HEK293 (cell line): ENCODE measurements at regions not wholly inside any gene's neighbourhood (a gene's known extent, or its start where the extent isn't known, plus 50 kb on each side); places are given as distances from the start of the nearest gene placed in this dataset.

Experiments used
- CTCF ChIA-PET: fragments of 350-600 bp; formaldehyde crosslinking; extraction: SDS; loops from one replicate; lab custom pipeline; 2021; ENCODE audit warnings: antibody characterized with exemption; lab: Yijun Ruan, JAX
- POLR2A ChIA-PET: fragments of 300-600 bp; formaldehyde crosslinking; extraction: SDS; loops from one replicate; lab custom pipeline; 2020; ENCODE audit warnings: antibody characterized with exemption, inconsistent platforms; lab: Yijun Ruan, JAX
- H3K27ac ChIP-seq: fragments of 200-500 bp; sonication (Bioruptor generic); 2 replicates; pipeline ENCODE4 v1.5.1; 2014; ENCODE audit warnings: low read depth, low read length, control low read depth, inconsistent platforms; ENCODE audit errors: extremely low read depth
- H3K36me3 ChIP-seq, 2 experiments: fragments of 200-500 bp in 1 of 2; sonication (Bioruptor generic) in 1 of 2; 1 replicate in 1 of 2; 2 replicates in 1 of 2; pipeline ENCODE4 v1.5.1; 2014 to 2017; ENCODE audit warnings: inconsistent platforms in 2 of 2, low read length in 2 of 2; ENCODE audit not compliant: control insufficient read depth in 2 of 2, insufficient read depth in 1 of 2
- H3K4me1 ChIP-seq: fragments of 200-500 bp; sonication (Bioruptor generic); 2 replicates; pipeline ENCODE4 v1.5.1; 2014; ENCODE audit warnings: mild to moderate bottlenecking, low read length, inconsistent platforms; ENCODE audit not compliant: control insufficient read depth, insufficient read depth
- H3K4me3 ChIP-seq: 2 replicates; pipeline ENCODE4 v1.5.1; 2011; ENCODE audit warnings: low read depth, mild to moderate bottlenecking, control low read depth, low read length, moderate library complexity
- H3K9me3 ChIP-seq: fragments of 200-500 bp; sonication (Bioruptor generic); 2 replicates; pipeline ENCODE4 v1.5.1; 2014; ENCODE audit warnings: low read depth, low read length, inconsistent platforms; ENCODE audit not compliant: control insufficient read depth, insufficient read depth
- EGR2 ChIP-seq: fragments of 450-650 bp; formaldehyde crosslinking; IDR thresholded peaks from 2 replicates; pipeline ENCODE4 v1.5.1; 2016; ENCODE audit warnings: low read depth, missing biosample characterization, missing genetic modification characterization
- FEZF1 ChIP-seq: fragments of 450-650 bp; formaldehyde crosslinking; IDR thresholded peaks from 2 replicates; pipeline ENCODE4 v1.5.1; 2016; ENCODE audit warnings: missing biosample characterization, missing genetic modification characterization
- RBAK ChIP-seq: fragments of 450-650 bp; formaldehyde crosslinking; IDR thresholded peaks from 2 replicates; pipeline ENCODE4 v1.5.1; 2016; ENCODE audit warnings: missing biosample characterization, missing genetic modification characterization
- ZBTB8A ChIP-seq: fragments of 450-650 bp; formaldehyde crosslinking; IDR thresholded peaks from 2 replicates; pipeline ENCODE4 v1.5.1; 2016; ENCODE audit warnings: missing biosample characterization, missing genetic modification characterization
- ZEB2 ChIP-seq: fragments of 450-650 bp; formaldehyde crosslinking; IDR thresholded peaks from 2 replicates; pipeline ENCODE4 v1.5.1; 2016; ENCODE audit warnings: missing biosample characterization, missing genetic modification characterization
- ZNF146 ChIP-seq: fragments of 450-650 bp; formaldehyde crosslinking; IDR thresholded peaks from 2 replicates; pipeline ENCODE4 v1.5.1; 2016; ENCODE audit warnings: missing biosample characterization, missing genetic modification characterization
- ZNF155 ChIP-seq: fragments of 450-650 bp; formaldehyde crosslinking; IDR thresholded peaks from 2 replicates; pipeline ENCODE4 v1.5.1; 2016; ENCODE audit warnings: missing biosample characterization, missing genetic modification characterization
- ZNF19 ChIP-seq: fragments of 450-650 bp; formaldehyde crosslinking; IDR thresholded peaks from 2 replicates; pipeline ENCODE4; 2016; ENCODE audit warnings: missing biosample characterization, missing genetic modification characterization, low read depth
- ZNF214 ChIP-seq: fragments of 450-650 bp; formaldehyde crosslinking; IDR thresholded peaks from 2 replicates; pipeline ENCODE4 v1.5.1; 2017; ENCODE audit warnings: missing biosample characterization, mild to moderate bottlenecking, missing genetic modification characterization, borderline replicate concordance
- ZNF221 ChIP-seq: fragments of 450-650 bp; formaldehyde crosslinking; IDR thresholded peaks from 2 replicates; pipeline ENCODE4 v1.5.1; 2017; ENCODE audit warnings: missing biosample characterization, missing genetic modification characterization, borderline replicate concordance
- ZNF302 ChIP-seq: fragments of 450-650 bp; formaldehyde crosslinking; IDR thresholded peaks from 2 replicates; pipeline ENCODE4 v1.5.1; 2016; ENCODE audit warnings: missing biosample characterization, missing genetic modification characterization, low read depth
- ZNF311 ChIP-seq: fragments of 450-650 bp; formaldehyde crosslinking; IDR thresholded peaks from 2 replicates; pipeline ENCODE4 v1.5.1; 2017; ENCODE audit warnings: missing biosample characterization, missing genetic modification characterization, borderline replicate concordance
- ZNF335 ChIP-seq: fragments of 450-650 bp; formaldehyde crosslinking; conservative IDR thresholded peaks from 2 replicates; pipeline ENCODE4 v1.5.1; 2016; ENCODE audit warnings: missing biosample characterization, missing genetic modification characterization
- ZNF366 ChIP-seq: fragments of 450-650 bp; formaldehyde crosslinking; conservative IDR thresholded peaks from 2 replicates; pipeline ENCODE4 v1.5.1; 2016; ENCODE audit warnings: missing biosample characterization, missing genetic modification characterization
- ZNF623 ChIP-seq: fragments of 450-650 bp; formaldehyde crosslinking; IDR thresholded peaks from 2 replicates; pipeline ENCODE4 v1.5.1; 2016; ENCODE audit warnings: missing biosample characterization, missing genetic modification characterization
- ZNF768 ChIP-seq: fragments of 450-650 bp; formaldehyde crosslinking; IDR thresholded peaks from 2 replicates; pipeline ENCODE4 v1.5.1; 2018; ENCODE audit warnings: missing biosample characterization, mild to moderate bottlenecking, missing genetic modification characterization
- ZNF777 ChIP-seq: fragments of 450-650 bp; formaldehyde crosslinking; IDR thresholded peaks from 2 replicates; pipeline ENCODE4 v1.5.1; 2017; ENCODE audit warnings: missing biosample characterization, missing genetic modification characterization, borderline replicate concordance
- ZNF785 ChIP-seq: fragments of 450-650 bp; formaldehyde crosslinking; IDR thresholded peaks from 2 replicates; pipeline ENCODE4 v1.5.1; 2016; ENCODE audit warnings: missing biosample characterization, missing genetic modification characterization
- TF ChIP-seq, protein P1 (sequence below): fragments of 450-650 bp; formaldehyde crosslinking; IDR thresholded peaks from 2 replicates; pipeline ENCODE4 v1.5.1; 2016; ENCODE audit warnings: missing biosample characterization, missing genetic modification characterization
- TF ChIP-seq, protein P2 (sequence below): fragments of 450-650 bp; formaldehyde crosslinking; IDR thresholded peaks from 2 replicates; pipeline ENCODE4 v1.5.1; 2016; ENCODE audit warnings: missing biosample characterization, missing genetic modification characterization, low read depth
- TF ChIP-seq, protein P3 (sequence below): fragments of 450-650 bp; formaldehyde crosslinking; IDR thresholded peaks from 2 replicates; pipeline ENCODE4 v1.5.1; 2016; ENCODE audit warnings: missing biosample characterization, missing genetic modification characterization, borderline replicate concordance
- TF ChIP-seq, protein P4 (sequence below): fragments of 450-650 bp; formaldehyde crosslinking; IDR thresholded peaks from 2 replicates; pipeline ENCODE4 v1.5.1; 2016; ENCODE audit warnings: missing biosample characterization, missing genetic modification characterization

DNA sequence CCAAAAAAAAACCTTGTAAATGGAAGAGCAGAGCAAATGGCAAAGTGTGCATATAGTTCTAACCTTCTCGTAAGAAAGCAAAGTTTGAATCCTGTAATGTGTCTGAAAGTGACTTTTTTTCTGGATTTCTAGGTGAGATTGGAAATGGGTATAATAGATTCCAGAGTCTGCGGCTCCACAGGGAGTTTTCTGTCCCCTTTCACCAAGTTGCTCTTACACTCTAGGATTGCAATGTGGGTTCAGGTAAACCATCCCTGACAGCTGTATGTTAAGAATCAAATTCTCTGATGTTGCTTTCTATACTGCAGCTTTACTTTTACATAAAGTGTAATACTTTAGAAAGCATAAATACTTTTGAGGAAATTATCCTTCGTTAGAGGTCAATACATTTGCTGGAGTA lies 260.1 kb downstream of the PRL start:
- CTCF ChIA-PET, result interaction anchor here (0.7 kb wide), 1 partner anchor 9 kb away, joined by 3 read pairs; no protein-coding TSS in a partner anchor
- no peaks in the 10 kb centered on the region for H3K36me3 ChIP-seq
- no peak for TF ChIP-seq EGR2 (tag by site-specific recombination)
- no peak for TF ChIP-seq ZNF777 (tag by site-specific recombination)
- no peak for TF ChIP-seq ZEB2 (tag by site-specific recombination)
- no peak for TF ChIP-seq ZNF155 (tag by site-specific recombination)
- TF ChIP-seq ZNF214 (tag by site-specific recombination), result no peak
- TF ChIP-seq, protein P1, sequence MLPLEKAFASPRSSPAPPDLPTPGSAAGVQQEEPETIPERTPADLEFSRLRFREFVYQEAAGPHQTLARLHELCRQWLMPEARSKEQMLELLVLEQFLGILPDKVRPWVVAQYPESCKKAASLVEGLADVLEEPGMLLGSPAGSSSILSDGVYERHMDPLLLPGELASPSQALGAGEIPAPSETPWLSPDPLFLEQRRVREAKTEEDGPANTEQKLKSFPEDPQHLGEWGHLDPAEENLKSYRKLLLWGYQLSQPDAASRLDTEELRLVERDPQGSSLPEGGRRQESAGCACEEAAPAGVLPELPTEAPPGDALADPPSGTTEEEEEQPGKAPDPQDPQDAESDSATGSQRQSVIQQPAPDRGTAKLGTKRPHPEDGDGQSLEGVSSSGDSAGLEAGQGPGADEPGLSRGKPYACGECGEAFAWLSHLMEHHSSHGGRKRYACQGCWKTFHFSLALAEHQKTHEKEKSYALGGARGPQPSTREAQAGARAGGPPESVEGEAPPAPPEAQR (tag by site-specific recombination), result no peak
- no peak for TF ChIP-seq RBAK (tag by site-specific recombination)
- TF ChIP-seq ZNF221 (tag by site-specific recombination), result no peak
- TF ChIP-seq ZNF768 (tag by site-specific recombination), result no peak
- TF ChIP-seq, protein P2, sequence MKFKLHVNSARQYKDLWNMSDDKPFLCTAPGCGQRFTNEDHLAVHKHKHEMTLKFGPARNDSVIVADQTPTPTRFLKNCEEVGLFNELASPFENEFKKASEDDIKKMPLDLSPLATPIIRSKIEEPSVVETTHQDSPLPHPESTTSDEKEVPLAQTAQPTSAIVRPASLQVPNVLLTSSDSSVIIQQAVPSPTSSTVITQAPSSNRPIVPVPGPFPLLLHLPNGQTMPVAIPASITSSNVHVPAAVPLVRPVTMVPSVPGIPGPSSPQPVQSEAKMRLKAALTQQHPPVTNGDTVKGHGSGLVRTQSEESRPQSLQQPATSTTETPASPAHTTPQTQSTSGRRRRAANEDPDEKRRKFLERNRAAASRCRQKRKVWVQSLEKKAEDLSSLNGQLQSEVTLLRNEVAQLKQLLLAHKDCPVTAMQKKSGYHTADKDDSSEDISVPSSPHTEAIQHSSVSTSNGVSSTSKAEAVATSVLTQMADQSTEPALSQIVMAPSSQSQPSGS (tag by site-specific recombination), result no peak
- TF ChIP-seq ZNF335, result no peak
- TF ChIP-seq ZNF366, result no peak
- TF ChIP-seq ZNF785 (tag by site-specific recombination), result no peak
- TF ChIP-seq, protein P3, sequence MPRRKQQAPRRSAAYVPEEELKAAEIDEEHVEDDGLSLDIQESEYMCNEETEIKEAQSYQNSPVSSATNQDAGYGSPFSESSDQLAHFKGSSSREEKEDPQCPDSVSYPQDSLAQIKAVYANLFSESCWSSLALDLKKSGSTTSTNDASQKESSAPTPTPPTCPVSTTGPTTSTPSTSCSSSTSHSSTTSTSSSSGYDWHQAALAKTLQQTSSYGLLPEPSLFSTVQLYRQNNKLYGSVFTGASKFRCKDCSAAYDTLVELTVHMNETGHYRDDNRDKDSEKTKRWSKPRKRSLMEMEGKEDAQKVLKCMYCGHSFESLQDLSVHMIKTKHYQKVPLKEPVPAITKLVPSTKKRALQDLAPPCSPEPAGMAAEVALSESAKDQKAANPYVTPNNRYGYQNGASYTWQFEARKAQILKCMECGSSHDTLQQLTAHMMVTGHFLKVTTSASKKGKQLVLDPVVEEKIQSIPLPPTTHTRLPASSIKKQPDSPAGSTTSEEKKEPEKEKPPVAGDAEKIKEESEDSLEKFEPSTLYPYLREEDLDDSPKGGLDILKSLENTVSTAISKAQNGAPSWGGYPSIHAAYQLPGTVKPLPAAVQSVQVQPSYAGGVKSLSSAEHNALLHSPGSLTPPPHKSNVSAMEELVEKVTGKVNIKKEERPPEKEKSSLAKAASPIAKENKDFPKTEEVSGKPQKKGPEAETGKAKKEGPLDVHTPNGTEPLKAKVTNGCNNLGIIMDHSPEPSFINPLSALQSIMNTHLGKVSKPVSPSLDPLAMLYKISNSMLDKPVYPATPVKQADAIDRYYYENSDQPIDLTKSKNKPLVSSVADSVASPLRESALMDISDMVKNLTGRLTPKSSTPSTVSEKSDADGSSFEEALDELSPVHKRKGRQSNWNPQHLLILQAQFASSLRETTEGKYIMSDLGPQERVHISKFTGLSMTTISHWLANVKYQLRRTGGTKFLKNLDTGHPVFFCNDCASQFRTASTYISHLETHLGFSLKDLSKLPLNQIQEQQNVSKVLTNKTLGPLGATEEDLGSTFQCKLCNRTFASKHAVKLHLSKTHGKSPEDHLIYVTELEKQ, result no peak

DNA sequence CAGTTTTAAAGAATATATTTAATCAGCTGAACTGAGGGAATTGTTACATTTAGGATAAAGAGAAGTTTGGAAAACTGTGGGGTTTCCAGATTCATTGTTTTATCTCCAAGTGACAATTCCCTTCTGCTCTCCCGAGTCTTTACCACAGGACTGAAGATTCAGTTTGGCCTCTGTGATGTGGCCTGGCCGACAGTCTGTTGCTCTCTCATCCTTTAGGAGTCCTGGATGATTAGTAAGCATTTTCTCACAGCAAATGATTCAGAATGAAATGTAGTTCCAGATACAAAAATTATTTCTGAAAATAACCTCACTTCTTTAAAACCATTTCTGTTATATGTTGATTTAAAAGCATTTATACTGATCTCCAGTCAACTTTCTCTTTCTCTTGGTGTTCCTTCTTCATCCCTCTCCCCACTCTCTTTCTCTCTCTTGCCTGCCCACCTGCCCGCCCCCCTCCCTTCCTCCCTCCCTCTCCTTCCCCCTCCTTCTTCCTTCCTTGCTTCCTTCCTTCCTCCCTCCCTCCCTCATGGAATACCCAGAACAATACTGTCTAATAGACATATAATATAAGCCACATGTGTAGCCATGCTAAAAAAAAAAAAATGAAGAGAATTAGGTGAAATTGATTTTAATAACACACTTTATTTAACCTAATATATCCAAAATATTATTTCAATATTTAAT lies 254.9 kb downstream of the PRL start:
- TF ChIP-seq ZBTB8A (tag by site-specific recombination) (no peak), ZNF623 (tag by site-specific recombination) (no peak), ZNF311 (tag by site-specific recombination) (no peak), ZNF19 (tag by site-specific recombination) (no peak), ZNF146 (tag by site-specific recombination) (no peak), FEZF1 (no peak), ZNF302 (no peak)
- TF ChIP-seq, protein P4, sequence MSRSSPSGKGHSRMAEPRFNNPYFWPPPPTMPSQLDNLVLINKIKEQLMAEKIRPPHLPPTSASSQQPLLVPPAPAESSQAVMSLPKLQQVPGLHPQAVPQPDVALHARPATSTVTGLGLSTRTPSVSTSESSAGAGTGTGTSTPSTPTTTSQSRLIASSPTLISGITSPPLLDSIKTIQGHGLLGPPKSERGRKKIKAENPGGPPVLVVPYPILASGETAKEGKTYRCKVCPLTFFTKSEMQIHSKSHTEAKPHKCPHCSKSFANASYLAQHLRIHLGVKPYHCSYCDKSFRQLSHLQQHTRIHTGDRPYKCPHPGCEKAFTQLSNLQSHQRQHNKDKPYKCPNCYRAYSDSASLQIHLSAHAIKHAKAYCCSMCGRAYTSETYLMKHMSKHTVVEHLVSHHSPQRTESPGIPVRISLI (tag by site-specific recombination), result no peak
- TF ChIP-seq, all 188 proteins: peak for 0
- Histone ChIP-seq H3K4me3 (no peak overlapping the region), H3K27ac (no peak overlapping the region), H3K36me3 (no peaks in the 10 kb centered on the region), H3K4me1 (no peaks in the 10 kb centered on the region), H3K9me3 (no peaks in the 10 kb centered on the region)
- CTCF ChIA-PET, result interaction anchor here (0.6 to 1.0 kb wide), 4 partner anchors 41 to 303 kb away, joined by 3 to 5 read pairs (median 4); no protein-coding TSS in a partner anchor
- POLR2A ChIA-PET, result interaction anchor here (0.5 to 0.6 kb wide), 3 partner anchors 12 to 448 kb away, joined by 3 to 5 read pairs (median 4); partner anchors contain the start of gene SOX4

More for the DNA sequence above, 260.1 kb downstream of the PRL start:
- H3K27ac ChIP-seq, result no peak overlapping the region
- POLR2A ChIA-PET, result interaction anchor here (0.7 kb wide), 1 partner anchor 12 kb away, joined by 10 read pairs; no protein-coding TSS in a partner anchor
- H3K9me3 ChIP-seq, result no peaks in the 10 kb centered on the region
- no peak overlapping the region for H3K4me3 ChIP-seq
- H3K4me1 ChIP-seq, result 0 out of 2 replicates have a peak, but pooled peaks cover 4% of the 10 kb centered on the region
